SK-N-SH treated with all-trans-retinoic acid at 6 μM for 48 hours (cell line): ENCODE measurements at regions not wholly inside any gene's neighbourhood (a gene's known extent, or its start where the extent isn't known, plus 50 kb on each side); places are given as distances from the start of the nearest gene placed in this dataset.
"Not testable (repeated sequence)": the region's sequence is repeated elsewhere in the genome, so short reads cannot be mapped to it uniquely, and the experiment has no call there.

Source experiments
- ATAC-seq: fragments of 200-7000 bp; cut with Tn5 transposase; 3 replicates; pipeline ENCODE4 v1.9.1; 2020; ENCODE audit warnings: mild to moderate bottlenecking, moderate library complexity
- BACH2 ChIP-seq: fragments of 250-450 bp; sonication (Bioruptor Pico); IDR thresholded peaks from 2 replicates; pipeline ENCODE4 v1.9.0; 2021; ENCODE audit warnings: mild to moderate bottlenecking, borderline replicate concordance
- CREB5 ChIP-seq: fragments of 250-450 bp; sonication (Bioruptor Pico); IDR thresholded peaks from 2 replicates; pipeline ENCODE4 v1.5.1; 2020; ENCODE audit warnings: low read depth, mild to moderate bottlenecking, moderate library complexity
- CSDC2 ChIP-seq: fragments of 250-450 bp; sonication (Bioruptor Pico); IDR thresholded peaks from 2 replicates; pipeline ENCODE4 v1.5.0; 2020; ENCODE audit warnings: mild to moderate bottlenecking, moderate library complexity
- CSRNP3 ChIP-seq: fragments of 250-450 bp; sonication (Bioruptor Pico); IDR thresholded peaks from 2 replicates; pipeline ENCODE4 v1.5.1; 2021; ENCODE audit warnings: mild to moderate bottlenecking, moderate library complexity
- ESRRG ChIP-seq: fragments of 250-450 bp; sonication (Bioruptor Pico); IDR thresholded peaks from 2 replicates; pipeline ENCODE4 v1.6.1; 2021; ENCODE audit warnings: mild to moderate bottlenecking
- OSR1 ChIP-seq: fragments of 250-450 bp; sonication (Bioruptor Pico); IDR thresholded peaks from 2 replicates; pipeline ENCODE4 v1.8.0; 2022; ENCODE audit warnings: moderate library complexity, mild to moderate bottlenecking, inconsistent platforms
- PATZ1 ChIP-seq: fragments of 250-450 bp; sonication (Bioruptor Pico); IDR thresholded peaks from 2 replicates; pipeline ENCODE4 v1.8.0; 2020; ENCODE audit warnings: mild to moderate bottlenecking, moderate library complexity, borderline replicate concordance
- POU6F1 ChIP-seq: fragments of 250-450 bp; sonication (Bioruptor Pico); IDR thresholded peaks from 2 replicates; pipeline ENCODE4 v1.8.0; 2021; ENCODE audit warnings: low read depth, mild to moderate bottlenecking, moderate library complexity, borderline replicate concordance
- PPARA ChIP-seq: fragments of 250-450 bp; sonication (Bioruptor Pico); IDR thresholded peaks from 2 replicates; pipeline ENCODE4 v1.5.0; 2020; ENCODE audit warnings: mild to moderate bottlenecking, borderline replicate concordance
- RARB ChIP-seq: fragments of 250-450 bp; sonication (Bioruptor Pico); IDR thresholded peaks from 2 replicates; pipeline ENCODE4 v1.8.0; 2021; ENCODE audit warnings: mild to moderate bottlenecking, moderate library complexity
- TOX ChIP-seq: fragments of 250-450 bp; sonication (Bioruptor Pico); IDR thresholded peaks from 2 replicates; pipeline ENCODE4 v1.8.0; 2021; ENCODE audit warnings: mild to moderate bottlenecking, moderate library complexity, borderline replicate concordance
- TSHZ2 ChIP-seq: fragments of 250-450 bp; sonication (Bioruptor Pico); IDR thresholded peaks from 2 replicates; pipeline ENCODE4 v1.5.0; 2020; ENCODE audit warnings: mild to moderate bottlenecking, moderate library complexity
- ZC3H10 ChIP-seq: fragments of 250-450 bp; sonication (Bioruptor Pico); IDR thresholded peaks from 2 replicates; pipeline ENCODE4 v1.5.1; 2021; ENCODE audit warnings: mild to moderate bottlenecking, moderate library complexity
- ZFP3 ChIP-seq: fragments of 250-450 bp; sonication (Bioruptor Pico); IDR thresholded peaks from 2 replicates; pipeline ENCODE4 v1.5.0; 2020; ENCODE audit warnings: mild to moderate bottlenecking, moderate library complexity
- ZFP30 ChIP-seq: fragments of 450-650 bp; formaldehyde crosslinking; IDR thresholded peaks from 2 replicates; pipeline ENCODE4 v1.5.0; 2022; ENCODE audit warnings: mild to moderate bottlenecking, moderate library complexity
- ZNF565 ChIP-seq: fragments of 450-650 bp; formaldehyde crosslinking; conservative IDR thresholded peaks from 2 replicates; pipeline ENCODE4 v1.5.0; 2020; ENCODE audit warnings: low read depth, mild to moderate bottlenecking, moderate library complexity
- ZNF70 ChIP-seq: fragments of 450-650 bp; formaldehyde crosslinking; IDR thresholded peaks from 2 replicates; pipeline ENCODE4 v1.5.0; 2020; ENCODE audit warnings: mild to moderate bottlenecking, moderate library complexity
- ZNF8 ChIP-seq: fragments of 450-650 bp; formaldehyde crosslinking; IDR thresholded peaks from 2 replicates; pipeline ENCODE4 v1.5.0; 2020; ENCODE audit warnings: mild to moderate bottlenecking, moderate library complexity

GRCh38 chr16:59632276-59632855, 898.2 kb upstream of the GOT2 start:
- no peak for TF ChIP-seq OSR1
- no peak for TF ChIP-seq BACH2 (CRISPR knock-in tag)
- no peak for TF ChIP-seq PPARA (CRISPR knock-in tag)
- no peak for TF ChIP-seq POU6F1 (CRISPR knock-in tag)
- no peak for TF ChIP-seq ZC3H10
- TF ChIP-seq CSDC2 (CRISPR knock-in tag): no peak
- no peak for TF ChIP-seq ZFP3 (CRISPR knock-in tag)
- TF ChIP-seq ZNF70 (CRISPR knock-in tag): no peak
- TF ChIP-seq ZNF565 (CRISPR knock-in tag): no peak
- TF ChIP-seq ESRRG: no peak
- no peak for ATAC-seq

GRCh38 chr16:59624381-59624780, 890.3 kb upstream of the GOT2 start:
- ATAC-seq: not testable (repeated sequence)

GRCh38 chr16:59614466-59615240, 880.5 kb upstream of the GOT2 start:
- ATAC-seq: no peak
- TF ChIP-seq PATZ1 (CRISPR knock-in tag) (no peak), CSDC2 (CRISPR knock-in tag) (no peak), POU6F1 (CRISPR knock-in tag) (no peak), CSRNP3 (CRISPR knock-in tag) (no peak), TOX (CRISPR knock-in tag) (no peak), ZNF8 (CRISPR knock-in tag) (no peak), ZFP30 (CRISPR knock-in tag) (no peak), ZNF70 (CRISPR knock-in tag) (no peak), OSR1 (no peak), TSHZ2 (no peak), RARB (CRISPR knock-in tag) (no peak), CREB5 (CRISPR knock-in tag) (no peak), ESRRG (no peak)
- TF ChIP-seq, all 23 proteins: peak for 0

- not testable (repeated sequence) for ATAC-seq
Measured at GRCh38 chr16:59612910-59613620, 878.9 kb upstream of the GOT2 start.
